ENCODE measurements at regions not wholly inside any gene's neighbourhood (a gene's known extent, or its start where the extent isn't known, plus 50 kb on each side); places are given as distances from the start of the nearest gene placed in this dataset.

- DNase-seq: no peak
These were observed 109.1 kb downstream of the DACT2 start for GRCh38 chr6:168210239-168211105.

- no peak for DNase-seq
These were observed 110.2 kb downstream of the DACT2 start for GRCh38 chr6:168209420-168209819.

GRCh38 chr6:168208854-168209253, 110.7 kb downstream of the DACT2 start:
- no peak for DNase-seq

- no peak for DNase-seq
These were observed 111.2 kb downstream of the DACT2 start for GRCh38 chr6:168208402-168208801.

DNA sequence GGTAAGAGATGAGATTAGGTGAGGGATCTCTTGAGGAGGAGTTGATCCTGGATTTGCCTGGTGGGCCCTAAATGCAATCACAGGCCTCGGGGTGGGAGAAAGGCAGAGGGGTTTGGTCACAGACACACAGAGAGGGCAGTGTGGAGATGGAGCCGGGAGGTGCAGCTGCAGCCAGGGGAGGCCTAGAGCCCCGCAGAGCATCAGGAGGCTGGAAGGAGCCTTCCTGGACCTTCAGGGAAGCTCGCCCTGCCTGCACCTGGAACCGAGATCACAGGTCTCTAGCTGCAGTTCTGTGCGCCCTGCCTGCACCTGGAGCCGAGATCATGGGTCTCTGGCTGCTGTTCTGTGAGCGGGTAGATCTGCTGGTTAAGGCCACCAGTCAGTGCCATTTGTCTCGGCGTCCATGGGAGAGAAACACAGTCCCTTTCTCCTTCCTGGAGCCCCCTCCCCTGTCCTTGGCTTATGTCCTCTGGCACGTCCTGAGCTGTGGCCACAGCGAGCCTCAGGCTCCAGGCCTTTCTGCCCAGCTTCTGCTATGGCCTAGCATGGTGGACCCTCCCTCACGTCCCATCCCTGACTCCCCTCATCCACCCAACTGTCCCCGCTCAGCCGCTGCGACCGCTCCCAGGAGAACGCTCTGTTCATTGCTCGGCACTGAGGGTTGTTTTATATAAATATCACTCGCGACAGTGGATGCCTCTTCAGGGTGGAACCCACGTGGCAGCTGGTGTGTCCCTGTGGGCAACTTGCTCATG, 112.0 kb downstream of the DACT2 start:
- no peak for DNase-seq

GRCh38 chr6:168206661-168207274, 112.8 kb downstream of the DACT2 start:
- DNase-seq: no peak

GRCh38 chr6:168206186-168206585, 113.4 kb downstream of the DACT2 start:
- DNase-seq: no peak

- DNase-seq: no peak
These were observed 117.8 kb downstream of the DACT2 start for GRCh38 chr6:168201799-168202198.

GRCh38 chr6:168201383-168201782, 118.2 kb downstream of the DACT2 start:
- no peak for DNase-seq

- no peak for DNase-seq
These were observed 118.9 kb downstream of the DACT2 start for GRCh38 chr6:168200571-168201134.

- DNase-seq: no peak
These were observed 119.5 kb upstream of the FRMD1 start for GRCh38 chr6:168198302-168199180.

DNA sequence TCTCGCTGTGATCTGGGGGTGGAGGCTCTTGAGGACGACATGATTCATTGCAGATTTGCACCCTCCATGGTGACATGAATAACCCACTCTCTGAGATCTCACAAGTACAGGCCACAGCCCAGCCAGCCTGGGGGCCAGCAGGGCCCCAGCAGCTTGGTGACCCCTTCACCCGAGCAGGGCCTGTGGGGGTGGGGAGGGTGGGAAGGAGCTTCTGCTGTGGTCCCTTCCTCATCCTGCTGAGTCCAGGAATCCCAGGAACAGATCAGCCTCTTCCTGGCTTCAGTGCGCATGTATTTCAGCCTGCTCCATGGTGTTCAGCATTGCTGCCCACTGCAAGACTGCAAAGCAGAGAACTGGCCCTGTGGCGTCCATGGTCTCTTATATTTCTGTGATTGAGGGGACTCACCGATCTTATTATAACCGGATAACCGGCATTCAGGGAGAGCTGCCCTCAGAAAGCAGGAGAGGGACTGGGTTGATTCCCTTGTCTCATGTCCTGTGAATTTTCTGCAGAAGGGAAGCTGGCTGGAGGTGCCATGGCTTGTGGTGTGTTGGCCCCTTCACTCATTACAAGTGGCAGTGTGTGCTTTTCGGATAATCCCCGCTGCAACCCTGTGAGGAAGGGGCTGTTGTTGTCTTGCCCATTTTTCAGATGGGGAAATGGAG, 118.8 kb upstream of the FRMD1 start:
- DNase-seq: no peak

DNA sequence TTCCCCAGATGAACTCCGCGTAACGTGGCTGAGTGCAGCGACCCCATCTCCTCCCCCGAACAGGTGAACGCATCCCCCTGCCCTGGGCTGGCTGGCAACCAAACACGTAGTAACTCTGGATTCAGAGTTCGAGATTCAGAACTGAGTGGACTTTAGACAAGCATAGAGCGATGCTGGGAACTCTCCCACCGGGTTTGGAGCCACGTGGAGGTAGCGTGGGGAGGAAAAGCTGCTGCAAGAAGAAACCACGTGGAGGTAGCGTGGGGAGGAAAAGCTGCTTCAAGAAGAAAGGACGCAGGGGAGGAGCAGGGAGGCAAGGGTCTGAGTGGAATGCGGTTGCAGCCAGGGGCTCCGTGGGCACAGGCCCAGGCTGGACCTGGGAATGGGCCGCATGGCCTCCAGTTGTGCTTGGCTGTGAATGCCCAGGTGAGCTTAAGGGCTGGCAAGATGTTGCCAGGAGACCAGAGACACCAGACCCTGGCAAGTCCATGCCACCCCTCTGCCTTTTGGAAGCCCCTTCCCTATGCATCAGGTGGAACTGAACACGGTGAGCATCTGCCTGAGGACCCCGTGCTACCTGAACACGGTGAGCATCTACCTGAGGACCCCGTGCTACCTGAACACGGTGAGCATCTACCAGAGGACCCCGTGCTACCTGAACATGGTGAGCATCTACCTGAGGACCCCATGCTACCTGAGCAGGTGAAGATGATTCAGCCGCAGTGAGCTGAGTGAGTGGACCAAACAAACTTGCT, 118.0 kb upstream of the FRMD1 start:
- no peak for DNase-seq

DNA sequence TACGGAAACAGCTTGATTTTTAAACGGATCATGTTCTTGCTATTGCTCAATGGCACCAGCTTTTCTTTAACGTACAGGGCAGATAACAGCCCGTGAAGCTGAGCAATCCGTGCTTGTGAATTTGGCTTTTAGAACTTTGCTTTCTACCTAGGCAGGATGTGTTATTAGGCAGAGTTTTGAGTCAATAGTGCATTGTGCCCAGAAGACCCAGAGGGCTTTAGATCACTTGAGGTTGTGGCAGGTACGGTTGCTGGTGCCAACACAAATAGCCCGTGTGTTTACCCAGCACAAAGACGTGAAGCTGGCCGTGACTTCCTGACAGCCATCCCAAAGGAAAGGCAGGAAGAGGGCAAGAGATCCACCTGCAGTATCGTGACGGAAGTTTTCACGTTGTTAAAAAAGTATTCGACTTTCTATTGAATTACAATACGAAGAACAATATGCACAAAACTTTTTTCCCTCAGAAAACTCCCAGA, 117.4 kb upstream of the FRMD1 start:
- no peak for DNase-seq

GRCh38 chr6:168195712-168196111, 116.7 kb upstream of the FRMD1 start:
- no peak for DNase-seq

DNA sequence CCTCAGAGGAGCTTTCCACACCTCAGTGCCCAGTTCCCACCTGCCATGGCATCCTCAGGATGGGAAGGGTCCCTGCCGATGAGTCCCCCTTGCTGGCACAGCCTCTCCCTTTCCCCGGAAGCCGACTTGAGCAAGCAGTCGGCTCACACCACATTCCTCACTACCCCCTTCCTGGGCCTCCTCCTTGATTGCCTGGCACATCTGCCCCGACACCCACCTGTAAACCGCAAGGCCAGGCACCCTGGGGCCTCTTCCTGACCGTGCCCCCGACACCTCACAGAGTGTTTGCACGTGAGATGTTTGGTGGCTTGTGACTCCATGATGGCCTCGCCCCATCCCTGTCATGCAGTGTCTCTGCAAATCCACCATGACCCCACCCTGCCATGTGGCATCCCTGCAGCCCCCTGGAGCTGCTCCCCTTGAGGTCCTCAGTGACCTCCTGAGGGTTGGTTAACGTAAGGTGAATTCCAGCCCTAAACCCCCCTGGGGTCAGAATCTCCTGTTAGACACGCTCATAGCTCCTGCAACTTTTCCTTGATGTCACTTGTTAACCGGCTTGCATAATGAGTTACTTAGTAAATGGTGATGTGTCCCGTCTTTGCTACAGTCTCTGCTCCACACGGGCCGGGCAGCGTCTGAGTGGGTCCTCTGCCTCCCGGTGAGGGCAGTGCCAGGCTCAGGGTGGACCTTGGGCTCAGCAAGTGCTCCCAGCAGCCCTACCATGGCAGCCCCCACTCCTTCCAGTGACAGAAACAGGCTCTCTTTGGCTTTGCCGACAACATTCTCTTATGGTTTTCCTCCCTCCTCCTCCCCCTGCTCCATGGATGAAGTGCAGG, 115.9 kb upstream of the FRMD1 start:
- no peak for DNase-seq

- DNase-seq: no peak
These were observed 115.1 kb upstream of the FRMD1 start for GRCh38 chr6:168193816-168194721.

All from fibroblast of skin of abdomen (primary cell).